NCI-H2171 treated with DMSO at 0.1 percent for 48 hours (cell line): ENCODE measurements at regions not wholly inside any gene's neighbourhood (a gene's known extent, or its start where the extent isn't known, plus 50 kb on each side); places are given as distances from the start of the nearest gene placed in this dataset.

Source experiments
- DNase-seq: peaks from one replicate; lab custom pipeline; 2025; lab: John Stamatoyannopoulos, UW

GRCh38 chr20:6693178-6693807 lies 74.2 kb upstream of the BMP2 start:
- DNase-seq = no peak

GRCh38 chr20:6692566-6693173 lies 74.8 kb upstream of the BMP2 start:
- DNase-seq = no peak

- no peak for DNase-seq
Observed at GRCh38 chr20:6691516-6691915, 76.0 kb upstream of the BMP2 start.

- DNase-seq = no peak
Observed at GRCh38 chr20:6689339-6689973, 78.0 kb upstream of the BMP2 start.

GRCh38 chr20:6686171-6686570 lies 81.3 kb upstream of the BMP2 start:
- DNase-seq = no peak

- no peak for DNase-seq
Observed at GRCh38 chr20:6685626-6686025, 81.9 kb upstream of the BMP2 start.

- DNase-seq = no peak
Observed at GRCh38 chr20:6685181-6685582, 82.3 kb upstream of the BMP2 start.

GRCh38 chr20:6683021-6683977 lies 84.2 kb upstream of the BMP2 start:
- no peak for DNase-seq

- DNase-seq = no peak
Observed at GRCh38 chr20:6680854-6681253, 86.6 kb upstream of the BMP2 start.

- no peak for DNase-seq
Observed at GRCh38 chr20:6680441-6680840, 87.0 kb upstream of the BMP2 start.

- DNase-seq = no peak
Observed at GRCh38 chr20:6679086-6679485, 88.4 kb upstream of the BMP2 start.

- no peak for DNase-seq
Observed at GRCh38 chr20:6678101-6678500, 89.4 kb upstream of the BMP2 start.

GRCh38 chr20:6674831-6675230 lies 92.7 kb upstream of the BMP2 start:
- DNase-seq = no peak

- no peak for DNase-seq
Observed at GRCh38 chr20:6673071-6673470, 94.4 kb upstream of the BMP2 start.

GRCh38 chr20:6671829-6672228 lies 95.7 kb upstream of the BMP2 start:
- no peak for DNase-seq

GRCh38 chr20:6668546-6668945 lies 98.9 kb upstream of the BMP2 start:
- DNase-seq = no peak

GRCh38 chr20:6665621-6666355 lies 101.7 kb upstream of the BMP2 start:
- no peak for DNase-seq

GRCh38 chr20:6665161-6665560 lies 102.3 kb upstream of the BMP2 start:
- DNase-seq = no peak

GRCh38 chr20:6664574-6664973 lies 102.9 kb upstream of the BMP2 start:
- DNase-seq = no peak

GRCh38 chr20:6663751-6664388 lies 103.6 kb upstream of the BMP2 start:
- no peak for DNase-seq

- no peak for DNase-seq
Observed at GRCh38 chr20:6663104-6663503, 104.4 kb upstream of the BMP2 start.
